ENCODE measurements at regions not wholly inside any gene's neighbourhood (a gene's known extent, or its start where the extent isn't known, plus 50 kb on each side); places are given as distances from the start of the nearest gene placed in this dataset.

GRCh38 chr4:96912716-96913115 is 1072.8 kb downstream of the PDHA2 start:
- no peaks in the 10 kb centered on the region for H3K9me3 ChIP-seq
- DNase-seq (no peak), ATAC-seq (no peak)
- H3K27me3 ChIP-seq, result no peaks in the 10 kb centered on the region
- 77 to 85% methylated on average over 3 of the region's 3 CpGs for WGBS, 2 donors
- no peaks in the 10 kb centered on the region for H3K36me3 ChIP-seq (replicated peaks in 1 of 2; ENCODE audit: insufficient read depth in 1 of 2, low read depth in 2 of 2)
- TF ChIP-seq CTCF (IDR thresholded peaks at IDR 0.05) (no peak), POLR2A (IDR thresholded peaks at IDR 0.05) (no peak)
- H3K4me3 ChIP-seq, result no peak overlapping the region
- no peak overlapping the region for H3K27ac ChIP-seq
- H3K4me1 ChIP-seq, result no peaks in the 10 kb centered on the region
- intact Hi-C loops (cut with DNase I), result no loop called here

GRCh38 chr4:96913441-96914080 is 1073.7 kb downstream of the PDHA2 start:
- Histone ChIP-seq H3K4me3 (no peak overlapping the region), H3K4me1 (no peaks in the 10 kb centered on the region), H3K36me3 (replicated peaks in 1 of 2; ENCODE audit: insufficient read depth in 1 of 2, low read depth in 2 of 2) (no peaks in the 10 kb centered on the region), H3K9me3 (no peaks in the 10 kb centered on the region), H3K27ac (no peak overlapping the region), H3K27me3 (no peaks in the 10 kb centered on the region)
- ATAC-seq (no peak), DNase-seq (no peak)
- intact Hi-C loops (cut with DNase I), result no loop called here
- WGBS, 2 donors, result 60 to 62% methylated on average over 2 of the region's 2 CpGs
- TF ChIP-seq CTCF (IDR thresholded peaks at IDR 0.05), result no peak

GRCh38 chr4:96916711-96917110 is 1076.8 kb downstream of the PDHA2 start:
- no peaks in the 10 kb centered on the region for H3K9me3 ChIP-seq
- H3K4me3 ChIP-seq, result no peak overlapping the region
- TF ChIP-seq POLR2A (IDR thresholded peaks at IDR 0.05) (no peak), CTCF (IDR thresholded peaks at IDR 0.05) (no peak)
- H3K27me3 ChIP-seq, result no peaks in the 10 kb centered on the region
- no peak for ATAC-seq
- H3K27ac ChIP-seq, result no peak overlapping the region
- H3K4me1 ChIP-seq, result no peaks in the 10 kb centered on the region
- H3K36me3 ChIP-seq (replicated peaks in 1 of 2; ENCODE audit: insufficient read depth in 1 of 2, low read depth in 2 of 2), result no peaks in the 10 kb centered on the region
- DNase-seq, result no peak
- intact Hi-C loops (cut with DNase I), result no loop called here
- 30 to 39% methylated on average over 5 of the region's 5 CpGs for WGBS, 2 donors

- Histone ChIP-seq H3K4me1 (no peaks in the 10 kb centered on the region), H3K4me3 (no peak overlapping the region)
- 80 to 87% methylated on average over 6 of the region's 6 CpGs for WGBS, 2 donors
Measured at GRCh38 chr4:96936886-96937285, 1097.0 kb downstream of the PDHA2 start.

More at GRCh38 chr4:96936886-96937285, 1097.0 kb downstream of the PDHA2 start:
- TF ChIP-seq CTCF (IDR thresholded peaks at IDR 0.05) (no peak), POLR2A (IDR thresholded peaks at IDR 0.05) (no peak)
- Histone ChIP-seq H3K36me3 (replicated peaks in 1 of 2; ENCODE audit: insufficient read depth in 1 of 2, low read depth in 2 of 2) (no peaks in the 10 kb centered on the region), H3K27ac (no peak overlapping the region), H3K27me3 (no peaks in the 10 kb centered on the region), H3K9me3 (no peaks in the 10 kb centered on the region)
- ATAC-seq, result no peak
- intact Hi-C loops (cut with DNase I), result no loop called here
- DNase-seq, result no peak

Measured in body of pancreas (tissue), 4 donors.